Activated T-cell treated with anti-CD3 and anti-CD28 coated beads, Interleukin-2, amount 50 U/mL, for 4 hours (primary cell): ENCODE measurements at regions not wholly inside any gene's neighbourhood (a gene's known extent, or its start where the extent isn't known, plus 50 kb on each side); places are given as distances from the start of the nearest gene placed in this dataset.
"Not testable (repeated sequence)": the region's sequence is repeated elsewhere in the genome, so short reads cannot be mapped to it uniquely, and the experiment has no call there.

Source experiments
- ATAC-seq, 2 donors: fragments of 200-7000 bp; cut with Tn5 transposase; one replicate each; pipeline ENCODE4 v1.10.0; 2021
- DNase-seq: peaks from one replicate; pipeline ENCODE4 v3.0.0-alpha.2; 2020
- H3K27me3 Mint-ChIP-seq: one replicate; pipeline ENCODE4 v1.8.0; 2021; ENCODE audit warnings: low read depth, mixed read lengths
- H3K36me3 Mint-ChIP-seq: one replicate; pipeline ENCODE4 v1.8.0; 2022; ENCODE audit warnings: mixed read lengths; ENCODE audit not compliant: insufficient read depth
- H3K4me1 Mint-ChIP-seq: one replicate; pipeline ENCODE4 v1.8.0; 2021; ENCODE audit warnings: low read depth, mixed read lengths
- H3K4me3 Mint-ChIP-seq: one replicate; pipeline ENCODE4 v1.8.0; 2021; ENCODE audit warnings: mild to moderate bottlenecking, moderate library complexity, mixed read lengths
- H3K9me3 Mint-ChIP-seq: one replicate; pipeline ENCODE4 v1.8.0; 2021; ENCODE audit warnings: mixed read lengths

GRCh38 chrX:88072339-88073030 is 554.9 kb downstream of the KLHL4 start:
- no peaks in the 10 kb centered on the region for H3K36me3 Mint-ChIP-seq
- H3K9me3 Mint-ChIP-seq, result no peaks in the 10 kb centered on the region
- DNase-seq, result no peak

GRCh38 chrX:88101968-88102367 is 584.4 kb downstream of the KLHL4 start:
- no peaks in the 10 kb centered on the region for H3K27me3 Mint-ChIP-seq

More at GRCh38 chrX:88072339-88073030, 554.9 kb downstream of the KLHL4 start:
- Mint-ChIP-seq H3K4me3 (no peak overlapping the region), H3K4me1 (no peaks in the 10 kb centered on the region), H3K27me3 (no peaks in the 10 kb centered on the region)
- no peak for ATAC-seq

DNA sequence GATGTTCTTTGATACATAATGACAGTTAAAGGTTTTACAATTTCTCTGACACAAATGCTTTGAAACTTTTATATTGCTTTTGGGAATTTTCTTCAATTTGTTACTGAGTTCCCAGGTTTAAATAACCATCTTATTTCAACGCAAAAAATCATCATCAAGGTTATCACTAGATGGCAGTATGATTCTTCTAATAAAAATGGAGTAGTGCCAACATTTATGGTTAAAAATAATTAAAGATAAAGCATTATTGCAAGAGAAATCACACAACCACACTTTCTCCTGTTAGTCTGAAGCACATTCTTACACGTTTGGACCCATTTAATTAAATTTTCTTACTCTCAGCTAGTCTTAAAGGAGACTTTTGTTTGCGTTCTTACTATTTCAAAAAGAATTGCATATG is 611.3 kb upstream of the CPXCR1 start:
- Mint-ChIP-seq H3K4me3 (no peak overlapping the region), H3K4me1 (no peaks in the 10 kb centered on the region), H3K27me3 (no peaks in the 10 kb centered on the region), H3K9me3 (no peaks in the 10 kb centered on the region), H3K36me3 (no peaks in the 10 kb centered on the region)
- ATAC-seq, result no peak
- DNase-seq, result no peak

More at GRCh38 chrX:88101968-88102367, 584.4 kb downstream of the KLHL4 start:
- no peaks in the 10 kb centered on the region for H3K4me1 Mint-ChIP-seq
- DNase-seq (no peak), ATAC-seq (no peak)
- no peaks in the 10 kb centered on the region for H3K9me3 Mint-ChIP-seq
- no peak overlapping the region for H3K4me3 Mint-ChIP-seq
- no peaks in the 10 kb centered on the region for H3K36me3 Mint-ChIP-seq

GRCh38 chrX:88136328-88136727 is 610.7 kb upstream of the CPXCR1 start:
- Mint-ChIP-seq H3K4me1 (no peaks in the 10 kb centered on the region), H3K27me3 (no peaks in the 10 kb centered on the region), H3K36me3 (no peaks in the 10 kb centered on the region), H3K4me3 (no peak overlapping the region), H3K9me3 (no peaks in the 10 kb centered on the region)
- DNase-seq (no peak), ATAC-seq (no peak)

DNA sequence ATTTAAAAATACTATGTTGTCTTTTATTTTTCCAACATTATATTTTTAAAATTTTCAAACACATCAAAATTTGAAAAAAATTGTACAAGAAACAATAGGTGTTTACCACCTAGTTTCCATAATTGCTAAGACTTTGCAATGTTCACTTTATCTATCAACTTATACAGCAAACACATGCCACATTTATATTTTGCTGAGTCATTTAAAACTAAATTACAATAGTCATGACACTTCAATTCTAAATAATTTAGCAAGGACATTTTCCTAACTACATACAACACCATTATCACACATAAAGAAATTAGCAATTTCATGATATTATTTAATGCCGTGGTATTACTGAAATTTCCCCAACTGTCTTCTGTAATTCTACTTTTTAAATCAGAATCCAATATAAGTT is 600.4 kb upstream of the CPXCR1 start:
- Mint-ChIP-seq H3K9me3 (no peaks in the 10 kb centered on the region), H3K27me3 (no peaks in the 10 kb centered on the region), H3K4me1 (no peaks in the 10 kb centered on the region), H3K4me3 (no peak overlapping the region), H3K36me3 (no peaks in the 10 kb centered on the region)
- DNase-seq, result no peak
- ATAC-seq, result no peak

GRCh38 chrX:88170553-88170952 is 576.5 kb upstream of the CPXCR1 start:
- Mint-ChIP-seq H3K4me3 (no peak overlapping the region), H3K36me3 (no peaks in the 10 kb centered on the region), H3K9me3 (peaks cover 7% of the 10 kb centered on the region), H3K4me1 (no peaks in the 10 kb centered on the region), H3K27me3 (no peaks in the 10 kb centered on the region)
- ATAC-seq (no peak), DNase-seq (no peak)

- not testable (repeated sequence) for H3K36me3 Mint-ChIP-seq, H3K4me3 Mint-ChIP-seq, DNase-seq, H3K9me3 Mint-ChIP-seq, H3K27me3 Mint-ChIP-seq, H3K4me1 Mint-ChIP-seq, ATAC-seq
Measured at GRCh38 chrX:88173932-88174440, 573.0 kb upstream of the CPXCR1 start.

DNA sequence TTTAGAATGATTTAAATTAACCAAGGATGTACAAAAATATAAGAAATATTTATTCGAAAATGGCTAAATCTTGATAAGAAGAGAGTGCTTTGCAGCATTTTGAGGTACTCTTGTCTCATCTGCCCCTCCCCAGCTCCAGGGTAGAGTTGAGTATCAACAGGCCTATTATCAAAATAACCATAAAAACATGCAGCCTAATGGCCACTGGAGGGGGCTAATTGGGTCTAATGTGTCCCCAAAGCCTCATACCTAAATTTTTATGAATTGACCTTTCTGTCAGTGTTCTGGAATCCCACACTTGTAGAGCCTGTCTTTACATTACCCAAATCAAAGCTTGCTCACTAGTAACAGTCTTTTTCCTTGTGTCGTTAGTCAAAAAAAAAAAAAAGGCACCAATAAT is 544.9 kb upstream of the CPXCR1 start:
- DNase-seq (no peak), ATAC-seq (no peak)
- H3K4me3 Mint-ChIP-seq, result no peak overlapping the region
- H3K27me3 Mint-ChIP-seq, result no peaks in the 10 kb centered on the region
- H3K36me3 Mint-ChIP-seq, result no peaks in the 10 kb centered on the region
- peaks cover 3% of the 10 kb centered on the region for H3K9me3 Mint-ChIP-seq
- H3K4me1 Mint-ChIP-seq, result no peaks in the 10 kb centered on the region

DNA sequence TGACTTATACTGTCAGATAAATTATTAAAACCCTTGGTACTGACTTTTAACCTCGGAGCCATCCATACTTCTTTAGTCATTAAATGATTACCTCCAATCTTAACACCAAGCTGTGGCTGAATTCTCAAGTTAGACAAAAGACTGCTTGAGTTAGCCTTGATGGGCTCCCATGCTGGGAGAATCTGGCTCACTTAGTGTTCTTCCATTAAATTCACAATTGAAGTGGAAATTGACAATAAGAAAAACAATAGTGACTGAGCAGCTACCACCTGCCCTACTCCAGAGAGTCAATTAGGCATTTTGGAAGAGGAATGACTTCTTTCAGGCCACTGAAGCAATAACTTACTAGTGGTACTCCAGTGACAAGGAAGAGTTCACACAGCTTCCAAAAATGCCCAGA is 503.0 kb upstream of the CPXCR1 start:
- ATAC-seq (no peak), DNase-seq (no peak)
- H3K27me3 Mint-ChIP-seq, result no peaks in the 10 kb centered on the region
- H3K4me3 Mint-ChIP-seq, result no peak overlapping the region
- no peaks in the 10 kb centered on the region for H3K4me1 Mint-ChIP-seq
- no peaks in the 10 kb centered on the region for H3K9me3 Mint-ChIP-seq
- H3K36me3 Mint-ChIP-seq, result no peaks in the 10 kb centered on the region

DNA sequence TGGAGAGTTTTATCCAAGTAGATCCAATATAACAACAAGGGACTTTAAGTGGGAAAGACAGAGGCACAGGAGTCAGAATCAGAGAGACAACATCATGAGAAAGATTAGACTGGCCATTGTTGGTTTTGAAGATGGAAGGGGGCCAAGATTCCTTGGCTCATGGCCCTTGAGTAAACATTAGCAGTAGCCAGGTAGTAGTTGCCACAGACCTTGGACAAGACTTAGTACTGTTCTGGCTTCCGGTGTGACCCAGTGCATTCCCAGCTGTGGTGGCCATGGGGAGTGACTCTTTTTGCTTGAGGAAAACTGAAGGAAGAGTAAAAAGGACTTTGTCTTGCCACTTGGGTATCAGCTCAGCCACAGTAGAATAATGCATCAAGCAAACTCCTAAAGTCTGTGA is 462.2 kb upstream of the CPXCR1 start:
- Mint-ChIP-seq H3K4me3 (no peak overlapping the region), H3K27me3 (no peaks in the 10 kb centered on the region), H3K36me3 (no peaks in the 10 kb centered on the region), H3K4me1 (no peaks in the 10 kb centered on the region), H3K9me3 (peaks cover 5% of the 10 kb centered on the region)
- no peak for ATAC-seq
- no peak for DNase-seq

DNA sequence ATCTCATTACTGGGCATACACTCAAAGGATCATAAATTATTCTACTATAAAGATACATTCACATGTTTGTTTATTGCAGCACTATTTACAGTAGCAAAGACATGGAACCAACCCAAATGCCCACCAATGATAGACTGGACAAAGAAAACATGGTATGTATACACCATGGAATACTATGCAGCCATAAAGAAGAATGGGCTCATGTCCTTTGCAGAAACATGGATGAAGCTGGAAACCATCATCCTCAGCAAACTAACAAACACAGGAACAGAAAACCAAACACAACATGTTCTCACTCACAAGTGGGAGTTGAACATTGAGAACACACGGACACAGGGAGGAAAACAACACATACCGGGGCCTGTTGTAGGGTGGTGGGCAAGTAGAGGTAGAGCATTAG is 433.1 kb upstream of the CPXCR1 start:
- not testable (repeated sequence) for H3K27me3 Mint-ChIP-seq, H3K9me3 Mint-ChIP-seq, H3K4me1 Mint-ChIP-seq, H3K36me3 Mint-ChIP-seq, H3K4me3 Mint-ChIP-seq, DNase-seq, ATAC-seq

- Mint-ChIP-seq H3K36me3 (no peaks in the 10 kb centered on the region), H3K27me3 (no peaks in the 10 kb centered on the region), H3K9me3 (no peaks in the 10 kb centered on the region), H3K4me3 (no peak overlapping the region), H3K4me1 (no peaks in the 10 kb centered on the region)
- ATAC-seq, result no peak
- no peak for DNase-seq
Measured at GRCh38 chrX:88325634-88326033, 421.4 kb upstream of the CPXCR1 start.

DNA sequence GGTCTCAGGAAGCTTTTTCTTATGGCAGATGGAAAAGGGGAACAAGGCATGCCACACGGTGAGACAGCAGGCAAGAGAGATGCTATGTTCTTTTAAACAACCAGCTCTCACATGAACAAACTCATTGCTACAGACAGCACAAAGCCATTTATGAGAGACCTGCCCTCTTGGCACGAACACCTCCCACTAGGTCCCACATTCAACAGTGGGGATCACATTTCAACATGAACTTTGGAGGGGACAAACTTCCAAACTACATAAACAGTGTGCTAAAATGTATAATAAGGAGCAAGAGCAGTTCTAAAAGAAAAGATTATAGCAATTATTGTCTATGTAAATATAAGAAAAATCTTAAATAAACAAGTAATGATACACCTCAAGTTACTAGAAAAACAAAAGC is 391.8 kb upstream of the CPXCR1 start:
- peaks cover 3% of the 10 kb centered on the region for H3K9me3 Mint-ChIP-seq
- H3K4me1 Mint-ChIP-seq, result no peaks in the 10 kb centered on the region
- H3K36me3 Mint-ChIP-seq, result no peaks in the 10 kb centered on the region
- no peaks in the 10 kb centered on the region for H3K27me3 Mint-ChIP-seq
- H3K4me3 Mint-ChIP-seq, result no peak overlapping the region
- DNase-seq (no peak), ATAC-seq (no peak)

GRCh38 chrX:88366314-88366713 is 380.7 kb upstream of the CPXCR1 start:
- Mint-ChIP-seq H3K4me3 (no peak overlapping the region), H3K36me3 (no peaks in the 10 kb centered on the region), H3K27me3 (no peaks in the 10 kb centered on the region), H3K4me1 (no peaks in the 10 kb centered on the region), H3K9me3 (peaks cover 4% of the 10 kb centered on the region)
- DNase-seq, result no peak
- no peak for ATAC-seq

DNA sequence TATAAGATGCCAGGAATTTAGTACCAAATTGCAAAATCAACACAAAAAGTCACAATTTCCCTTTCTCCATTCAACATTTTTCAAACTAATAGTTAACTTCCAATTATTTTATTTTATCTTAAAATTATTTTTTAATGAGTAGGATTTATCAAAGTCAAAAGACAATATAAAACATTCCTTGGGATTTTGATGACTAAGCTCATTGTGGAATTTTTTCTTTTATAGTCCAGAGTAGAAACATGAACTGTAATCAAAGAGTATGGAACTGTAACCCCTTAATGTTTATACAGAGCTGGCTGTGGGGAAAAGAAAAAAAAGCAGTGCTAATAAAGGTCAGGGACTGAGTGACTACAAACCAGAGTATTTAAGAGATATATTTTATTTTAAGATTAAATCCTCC is 368.6 kb upstream of the CPXCR1 start:
- H3K9me3 Mint-ChIP-seq, result peaks cover 4% of the 10 kb centered on the region
- no peaks in the 10 kb centered on the region for H3K4me1 Mint-ChIP-seq
- no peaks in the 10 kb centered on the region for H3K36me3 Mint-ChIP-seq
- no peak for ATAC-seq
- no peaks in the 10 kb centered on the region for H3K27me3 Mint-ChIP-seq
- no peak overlapping the region for H3K4me3 Mint-ChIP-seq
- no peak for DNase-seq
